ENCODE measurements at regions not wholly inside any gene's neighbourhood (a gene's known extent, or its start where the extent isn't known, plus 50 kb on each side); places are given as distances from the start of the nearest gene placed in this dataset.

- no peak for FAIRE-seq
- TF ChIP-seq CTCF (IDR thresholded peaks at IDR 0.05; ENCODE audit: insufficient read depth, missing control alignments): peak; percentile 81
- DNase-seq (ENCODE audit: insufficient read length, low spot score): peak; percentile 18
Observed at GRCh38 chr1:29379443-29380073, 143.2 kb downstream of the PTPRU start.

Data from D721Med (cell line).